ENCODE measurements at regions not wholly inside any gene's neighbourhood (a gene's known extent, or its start where the extent isn't known, plus 50 kb on each side); places are given as distances from the start of the nearest gene placed in this dataset.
"Not testable (repeated sequence)": the region's sequence is repeated elsewhere in the genome, so short reads cannot be mapped to it uniquely, and the experiment has no call there.

- DNase-seq (ENCODE audit: low spot score): no peak
- in situ Hi-C loops (cut with MboI; ENCODE audit: low sequenced_read_pairs, unreplicated experiment): no loop called here
Measured at GRCh38 chr21:17688912-17689874, 76.5 kb upstream of the BTG3 start.

GRCh38 chr21:17682924-17683323 is 70.2 kb upstream of the BTG3 start:
- in situ Hi-C loops (cut with MboI; ENCODE audit: low sequenced_read_pairs, unreplicated experiment): no loop called here
- TF ChIP-seq CTCF (IDR thresholded peaks at IDR 0.05; ENCODE audit: borderline replicate concordance, control extremely low read depth, extremely low read depth, insufficient read depth, missing control alignments): no peak
- DNase-seq (ENCODE audit: low spot score): no peak

More at GRCh38 chr21:17688912-17689874, 76.5 kb upstream of the BTG3 start:
- peak; percentile 19 for TF ChIP-seq CTCF (IDR thresholded peaks at IDR 0.05; ENCODE audit: borderline replicate concordance, control extremely low read depth, extremely low read depth, insufficient read depth, missing control alignments)

GRCh38 chr21:17679002-17679600 is 66.4 kb upstream of the BTG3 start:
- TF ChIP-seq CTCF (IDR thresholded peaks at IDR 0.05; ENCODE audit: borderline replicate concordance, control extremely low read depth, extremely low read depth, insufficient read depth, missing control alignments): peak; percentile 47
- peak; percentile 66 for DNase-seq (ENCODE audit: low spot score)
- in situ Hi-C loops (cut with MboI; ENCODE audit: low sequenced_read_pairs, unreplicated experiment): loop anchor here (10.0 kb wide), 1 partner anchor 226 kb away; no protein-coding TSS in a partner anchor

- DNase-seq (ENCODE audit: low spot score): not testable (repeated sequence)
- in situ Hi-C loops (cut with MboI; ENCODE audit: low sequenced_read_pairs, unreplicated experiment): loop anchor here (10.0 kb wide), 1 partner anchor 228 kb away; no protein-coding TSS in a partner anchor
Measured at GRCh38 chr21:17676930-17677329, 64.2 kb upstream of the BTG3 start.

- TF ChIP-seq CTCF (IDR thresholded peaks at IDR 0.05; ENCODE audit: borderline replicate concordance, control extremely low read depth, extremely low read depth, insufficient read depth, missing control alignments): no peak
- in situ Hi-C loops (cut with MboI; ENCODE audit: low sequenced_read_pairs, unreplicated experiment): loop anchor here (10.0 kb wide), 1 partner anchor 231 kb away; no protein-coding TSS in a partner anchor
- DNase-seq (ENCODE audit: low spot score): no peak
Measured at GRCh38 chr21:17674106-17674505, 61.4 kb upstream of the BTG3 start.

GRCh38 chr21:17673261-17674020 is 60.7 kb upstream of the BTG3 start:
- DNase-seq (ENCODE audit: low spot score): no peak
- TF ChIP-seq CTCF (IDR thresholded peaks at IDR 0.05; ENCODE audit: borderline replicate concordance, control extremely low read depth, extremely low read depth, insufficient read depth, missing control alignments): no peak
- in situ Hi-C loops (cut with MboI; ENCODE audit: low sequenced_read_pairs, unreplicated experiment): loop anchor here (10.0 kb wide), 1 partner anchor 231 kb away; no protein-coding TSS in a partner anchor

Measured in GM13976 (cell line).